GM10248 (cell line): ENCODE measurements at regions not wholly inside any gene's neighbourhood (a gene's known extent, or its start where the extent isn't known, plus 50 kb on each side); places are given as distances from the start of the nearest gene placed in this dataset.

Experiments used
- CTCF ChIA-PET: fragments of 300-600 bp; sonication (Branson Sonifier 250); formaldehyde crosslinking; extraction: SDS; loops from one replicate; lab custom pipeline; 2021; ENCODE audit warnings: antibody characterized with exemption; lab: Yijun Ruan, JAX
- POLR2A ChIA-PET: fragments of 350-650 bp; sonication (Branson Sonifier 250); formaldehyde crosslinking; extraction: SDS; loops from one replicate; lab custom pipeline; 2020; ENCODE audit warnings: antibody characterized with exemption; lab: Yijun Ruan, JAX
- DNase-seq: peaks from one replicate; pipeline ENCODE4 v3.0.0; 2012; ENCODE audit errors: extremely low spot score
- CTCF ChIP-seq: IDR thresholded peaks from 2 replicates; pipeline ENCODE4 v1.5.1; 2012; ENCODE audit warnings: mild to moderate bottlenecking, low read depth; ENCODE audit errors: extremely low read depth, missing control alignments, control extremely low read depth

GRCh38 chr10:2077231-2077630, 339.9 kb upstream of the ADARB2 start:
- DNase-seq, result no peak
- no peak for TF ChIP-seq CTCF
- POLR2A ChIA-PET, result no interaction called here
- CTCF ChIA-PET, result no interaction called here

GRCh38 chr10:2076528-2076927, 339.2 kb upstream of the ADARB2 start:
- ChIA-PET CTCF (interaction anchor here (2.0 kb wide), 1 partner anchor 21 kb away, joined by 4 read pairs; no protein-coding TSS in a partner anchor), POLR2A (no interaction called here)
- no peak for DNase-seq
- no peak for TF ChIP-seq CTCF

- CTCF ChIA-PET, result no interaction called here
- TF ChIP-seq CTCF, result no peak
- POLR2A ChIA-PET, result no interaction called here
Observed at GRCh38 chr10:2067015-2067414, 329.7 kb upstream of the ADARB2 start.

GRCh38 chr10:2054728-2055127, 317.4 kb upstream of the ADARB2 start:
- DNase-seq, result no peak
- POLR2A ChIA-PET, result no interaction called here
- TF ChIP-seq CTCF, result no peak
- CTCF ChIA-PET, result no interaction called here

More at GRCh38 chr10:2067015-2067414, 329.7 kb upstream of the ADARB2 start:
- DNase-seq, result no peak

GRCh38 chr10:2053805-2054204, 316.5 kb upstream of the ADARB2 start:
- ChIA-PET CTCF (no interaction called here), POLR2A (no interaction called here)
- TF ChIP-seq CTCF, result no peak
- DNase-seq, result no peak

GRCh38 chr10:2051108-2051507, 313.8 kb upstream of the ADARB2 start:
- CTCF ChIA-PET, result no interaction called here
- POLR2A ChIA-PET, result no interaction called here
- no peak for TF ChIP-seq CTCF
- no peak for DNase-seq

- POLR2A ChIA-PET, result no interaction called here
- DNase-seq, result no peak
- CTCF ChIA-PET, result no interaction called here
- no peak for TF ChIP-seq CTCF
Observed at GRCh38 chr10:2049560-2049959, 312.2 kb upstream of the ADARB2 start.
